Calu3 (cell line): ENCODE measurements at regions not wholly inside any gene's neighbourhood (a gene's known extent, or its start where the extent isn't known, plus 50 kb on each side); places are given as distances from the start of the nearest gene placed in this dataset.

Experiments used
- BruUV-seq: library from RNA; stranded (reverse); fragments of 400-500 nt; replicated peaks from 2 replicates; lab custom pipeline; 2021; lab: Mats Ljungman, UMichigan
- CTCF ChIA-PET: fragments of 300-600 bp; sonication (Branson Sonifier 250); formaldehyde crosslinking; loops from one replicate; lab custom pipeline; 2022; ENCODE audit warnings: antibody characterized with exemption; lab: Charles Lee
- DNase-seq: peaks from one replicate; pipeline ENCODE4 v3.0.0; 2022
- H3K27ac Mint-ChIP-seq: one replicate; pipeline ENCODE4 v1.8.0; 2022; ENCODE audit warnings: mixed read lengths; ENCODE audit not compliant: unreplicated experiment
- H3K27me3 Mint-ChIP-seq: one replicate; pipeline ENCODE4 v1.8.0; 2022; ENCODE audit warnings: mixed read lengths; ENCODE audit not compliant: unreplicated experiment
- H3K36me3 Mint-ChIP-seq: one replicate; pipeline ENCODE4 v1.8.0; 2022; ENCODE audit warnings: mild to moderate bottlenecking, moderate library complexity, mixed read lengths; ENCODE audit not compliant: insufficient read depth, unreplicated experiment
- H3K4me1 Mint-ChIP-seq: one replicate; pipeline ENCODE4 v1.8.0; 2022; ENCODE audit warnings: mild to moderate bottlenecking, low read depth, mixed read lengths; ENCODE audit not compliant: unreplicated experiment
- H3K4me3 Mint-ChIP-seq: one replicate; pipeline ENCODE4 v1.8.0; 2022; ENCODE audit warnings: mild to moderate bottlenecking, low read depth, moderate library complexity, mixed read lengths; ENCODE audit not compliant: unreplicated experiment
- H3K9me3 Mint-ChIP-seq: one replicate; pipeline ENCODE4 v1.8.0; 2022; ENCODE audit warnings: low read depth, mixed read lengths; ENCODE audit not compliant: unreplicated experiment
- CTCF ChIP-seq: fragments of 200-600 bp; IDR thresholded peaks from one replicate; pipeline ENCODE4 v1.8.0; 2022; ENCODE audit warnings: antibody characterized with exemption; ENCODE audit not compliant: unreplicated experiment
- intact Hi-C: fragments of 100-400 bp; cut with micrococcal nuclease; formaldehyde crosslinking; loops from one replicate; pipeline ENCODE4 v1.10.0; 2022; ENCODE audit not compliant: unreplicated experiment

- intact Hi-C loops, result no loop called here
- H3K36me3 Mint-ChIP-seq, result no peaks in the 10 kb centered on the region
- CTCF ChIA-PET, result no interaction called here
- DNase-seq, result no peak
- peaks cover 7% of the 10 kb centered on the region for H3K9me3 Mint-ChIP-seq
- no peaks in the 10 kb centered on the region for H3K27me3 Mint-ChIP-seq
- TF ChIP-seq CTCF, result no peak
- no TSS peak for BruUV-seq
- no peak overlapping the region for H3K27ac Mint-ChIP-seq
- H3K4me3 Mint-ChIP-seq, result no peak overlapping the region
- no peaks in the 10 kb centered on the region for H3K4me1 Mint-ChIP-seq
Observed at GRCh38 chr4:14087921-14088320, 460.4 kb upstream of the BOD1L1 start.

GRCh38 chr4:14091531-14091930, 464.0 kb upstream of the BOD1L1 start:
- DNase-seq, result no peak
- Mint-ChIP-seq H3K4me1 (no peaks in the 10 kb centered on the region), H3K27ac (no peak overlapping the region), H3K9me3 (peaks cover 2% of the 10 kb centered on the region), H3K27me3 (no peaks in the 10 kb centered on the region), H3K4me3 (no peak overlapping the region), H3K36me3 (no peaks in the 10 kb centered on the region)
- CTCF ChIA-PET, result interaction anchor here (0.6 kb wide), 1 partner anchor 127 kb away, joined by 8 read pairs; no protein-coding TSS in a partner anchor
- TF ChIP-seq CTCF, result no peak
- no TSS peak for BruUV-seq
- intact Hi-C loops, result no loop called here

GRCh38 chr4:14091966-14092365, 464.4 kb upstream of the BOD1L1 start:
- H3K4me1 Mint-ChIP-seq, result no peaks in the 10 kb centered on the region
- intact Hi-C loops, result no loop called here
- BruUV-seq, result no TSS peak
- H3K4me3 Mint-ChIP-seq, result no peak overlapping the region
- H3K9me3 Mint-ChIP-seq, result peaks cover 2% of the 10 kb centered on the region
- H3K27ac Mint-ChIP-seq, result no peak overlapping the region
- CTCF ChIA-PET, result interaction anchor here (0.6 kb wide), 1 partner anchor 127 kb away, joined by 8 read pairs; no protein-coding TSS in a partner anchor
- H3K27me3 Mint-ChIP-seq, result no peaks in the 10 kb centered on the region
- H3K36me3 Mint-ChIP-seq, result no peaks in the 10 kb centered on the region
- TF ChIP-seq CTCF, result no peak
- no peak for DNase-seq

GRCh38 chr4:14092741-14093140, 465.2 kb upstream of the BOD1L1 start:
- H3K4me3 Mint-ChIP-seq, result no peak overlapping the region
- H3K27ac Mint-ChIP-seq, result no peak overlapping the region
- no peaks in the 10 kb centered on the region for H3K36me3 Mint-ChIP-seq
- CTCF ChIA-PET, result no interaction called here
- no peaks in the 10 kb centered on the region for H3K4me1 Mint-ChIP-seq
- peaks cover 2% of the 10 kb centered on the region for H3K9me3 Mint-ChIP-seq
- no peak for TF ChIP-seq CTCF
- no peak for DNase-seq
- H3K27me3 Mint-ChIP-seq, result no peaks in the 10 kb centered on the region
- intact Hi-C loops, result no loop called here
- BruUV-seq, result no TSS peak
